ENCODE measurements at regions not wholly inside any gene's neighbourhood (a gene's known extent, or its start where the extent isn't known, plus 50 kb on each side); places are given as distances from the start of the nearest gene placed in this dataset.

GRCh38 chr2:34096562-34097171 lies 497.6 kb upstream of the FAM98A start:
- no peak for DNase-seq (ENCODE audit: low read depth)
- TF ChIP-seq, protein P1, sequence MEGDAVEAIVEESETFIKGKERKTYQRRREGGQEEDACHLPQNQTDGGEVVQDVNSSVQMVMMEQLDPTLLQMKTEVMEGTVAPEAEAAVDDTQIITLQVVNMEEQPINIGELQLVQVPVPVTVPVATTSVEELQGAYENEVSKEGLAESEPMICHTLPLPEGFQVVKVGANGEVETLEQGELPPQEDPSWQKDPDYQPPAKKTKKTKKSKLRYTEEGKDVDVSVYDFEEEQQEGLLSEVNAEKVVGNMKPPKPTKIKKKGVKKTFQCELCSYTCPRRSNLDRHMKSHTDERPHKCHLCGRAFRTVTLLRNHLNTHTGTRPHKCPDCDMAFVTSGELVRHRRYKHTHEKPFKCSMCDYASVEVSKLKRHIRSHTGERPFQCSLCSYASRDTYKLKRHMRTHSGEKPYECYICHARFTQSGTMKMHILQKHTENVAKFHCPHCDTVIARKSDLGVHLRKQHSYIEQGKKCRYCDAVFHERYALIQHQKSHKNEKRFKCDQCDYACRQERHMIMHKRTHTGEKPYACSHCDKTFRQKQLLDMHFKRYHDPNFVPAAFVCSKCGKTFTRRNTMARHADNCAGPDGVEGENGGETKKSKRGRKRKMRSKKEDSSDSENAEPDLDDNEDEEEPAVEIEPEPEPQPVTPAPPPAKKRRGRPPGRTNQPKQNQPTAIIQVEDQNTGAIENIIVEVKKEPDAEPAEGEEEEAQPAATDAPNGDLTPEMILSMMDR (conservative IDR thresholded peaks at IDR 0.05; ENCODE audit: low read depth, low read length), result peak; percentile 79
- no peak overlapping the region for H3K4me3 ChIP-seq (ENCODE audit: low read depth, low read length)

DNA sequence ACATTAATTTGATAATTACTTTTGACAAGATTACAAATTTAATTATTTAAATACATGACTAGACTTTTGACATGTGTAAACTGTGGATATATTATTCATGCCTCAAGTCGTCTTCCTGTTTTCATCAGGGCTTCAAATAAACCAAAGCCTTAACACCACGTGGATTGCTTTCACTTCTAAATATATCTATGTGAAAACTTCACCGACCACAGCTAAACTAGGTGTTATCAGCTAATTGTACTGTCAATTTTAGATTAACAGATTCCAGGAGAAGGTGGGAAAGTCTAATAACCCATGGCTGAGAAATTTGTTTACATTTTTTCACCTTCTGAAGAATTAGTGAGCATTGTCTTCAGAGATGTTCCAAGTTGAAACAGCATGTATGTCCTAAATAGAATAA lies 494.7 kb upstream of the FAM98A start:
- no peak overlapping the region for H3K4me3 ChIP-seq (ENCODE audit: low read depth, low read length)
- TF ChIP-seq, protein P1 (conservative IDR thresholded peaks at IDR 0.05; ENCODE audit: low read depth, low read length), result no peak
- DNase-seq (ENCODE audit: low read depth), result no peak

- TF ChIP-seq, protein P1 (conservative IDR thresholded peaks at IDR 0.05; ENCODE audit: low read depth, low read length), result no peak
- no peak overlapping the region for H3K4me3 ChIP-seq (ENCODE audit: low read depth, low read length)
- no peak for DNase-seq (ENCODE audit: low read depth)
Observed at GRCh38 chr2:34070196-34070595, 471.1 kb upstream of the FAM98A start.

DNA sequence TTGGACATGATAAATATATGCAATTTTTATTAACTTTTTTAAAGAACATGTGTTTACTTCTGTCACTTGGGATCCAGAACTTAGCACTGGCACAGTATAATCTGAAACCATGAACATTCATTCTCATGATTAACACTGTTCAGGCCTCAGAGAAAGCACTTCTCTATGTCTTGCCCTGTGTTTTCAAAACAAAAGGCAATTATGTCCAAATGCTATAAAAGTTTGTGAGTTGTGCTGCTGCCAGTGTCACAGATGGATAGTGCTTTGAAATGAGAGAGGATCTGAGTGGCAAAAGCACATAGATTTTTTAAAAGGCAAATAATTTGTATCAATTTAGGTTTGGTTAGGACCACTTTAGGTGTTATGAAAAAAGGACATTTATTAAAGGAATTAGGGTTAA lies 470.5 kb upstream of the FAM98A start:
- no peak for DNase-seq (ENCODE audit: low read depth)
- no peak overlapping the region for H3K4me3 ChIP-seq (ENCODE audit: low read depth, low read length)
- TF ChIP-seq, protein P1 (conservative IDR thresholded peaks at IDR 0.05; ENCODE audit: low read depth, low read length), result no peak

- TF ChIP-seq, protein P1 (conservative IDR thresholded peaks at IDR 0.05; ENCODE audit: low read depth, low read length), result no peak
- DNase-seq (ENCODE audit: low read depth), result no peak
Observed at GRCh38 chr2:34050413-34050812, 451.3 kb upstream of the FAM98A start.

GRCh38 chr2:34045101-34045655 lies 446.1 kb upstream of the FAM98A start:
- no peak overlapping the region for H3K4me3 ChIP-seq (ENCODE audit: low read depth, low read length)
- TF ChIP-seq, protein P1 (conservative IDR thresholded peaks at IDR 0.05; ENCODE audit: low read depth, low read length), result no peak
- no peak for DNase-seq (ENCODE audit: low read depth)

More at GRCh38 chr2:34050413-34050812, 451.3 kb upstream of the FAM98A start:
- no peak overlapping the region for H3K4me3 ChIP-seq (ENCODE audit: low read depth, low read length)

- H3K4me3 ChIP-seq (ENCODE audit: low read depth, low read length), result no peak overlapping the region
- no peak for DNase-seq (ENCODE audit: low read depth)
- TF ChIP-seq, protein P1 (conservative IDR thresholded peaks at IDR 0.05; ENCODE audit: low read depth, low read length), result no peak
Observed at GRCh38 chr2:34037886-34038285, 438.8 kb upstream of the FAM98A start.
